Neural cell (in vitro differentiated cells): ENCODE measurements at regions not wholly inside any gene's neighbourhood (a gene's known extent, or its start where the extent isn't known, plus 50 kb on each side); places are given as distances from the start of the nearest gene placed in this dataset.

Source experiments
- H2AFZ ChIP-seq: fragments of 200-600, 300-800 bp; sonication (generic), shearing (Covaris generic); 2 replicates; pipeline ENCODE4 v1.6.0; 2014; ENCODE audit warnings: low read depth, mild to moderate bottlenecking, antibody characterized with exemption, low read length, moderate library complexity
- H3F3A ChIP-seq: fragments of 200-600 bp; shearing (Covaris generic); 2 replicates; pipeline ENCODE4 v1.6.1; 2016; ENCODE audit warnings: mild to moderate bottlenecking, moderate library complexity, mixed read lengths, antibody characterized with exemption, low read length; ENCODE audit not compliant: insufficient read depth, poor library complexity, severe bottlenecking
- H3K27ac ChIP-seq: fragments of 200-600, 300-800 bp; sonication (generic), shearing (Covaris generic); 2 replicates; pipeline ENCODE4 v1.5.1; 2014; ENCODE audit warnings: mild to moderate bottlenecking, low read length, moderate library complexity
- H3K27me3 ChIP-seq: fragments of 300-800, 200-600 bp; sonication (generic), shearing (Covaris generic); 2 replicates; pipeline ENCODE4 v1.6.0; 2014; ENCODE audit warnings: mild to moderate bottlenecking, low read depth, low read length, moderate library complexity; ENCODE audit not compliant: insufficient read depth
- H3K36me3 ChIP-seq: fragments of 300-800, 200-600 bp; sonication (generic), shearing (Covaris generic); 2 replicates; pipeline ENCODE4 v1.5.1; 2014; ENCODE audit warnings: mild to moderate bottlenecking, antibody characterized with exemption, low read length, moderate library complexity; ENCODE audit not compliant: insufficient read depth
- H3K4me2 ChIP-seq: fragments of 300-800, 200-600 bp; sonication (generic), shearing (Covaris generic); 2 replicates; pipeline ENCODE4 v1.6.0; 2014; ENCODE audit warnings: mild to moderate bottlenecking, low read length
- H3K4me3 ChIP-seq: fragments of 300-800, 200-600 bp; sonication (generic), shearing (Covaris generic); 2 replicates; pipeline ENCODE4 v1.5.1; 2014; ENCODE audit warnings: mild to moderate bottlenecking, low read length, moderate library complexity
- H3K79me2 ChIP-seq: fragments of 200-600 bp; shearing (Covaris generic); replicated peaks from 2 replicates; pipeline ENCODE4 v1.6.0; 2014; ENCODE audit warnings: mild to moderate bottlenecking, low read length, moderate library complexity; ENCODE audit not compliant: insufficient read depth
- H3K9ac ChIP-seq: fragments of 300-800, 200-600 bp; sonication (generic), shearing (Covaris generic); 2 replicates; pipeline ENCODE4 v1.6.1; 2016; ENCODE audit warnings: mild to moderate bottlenecking, low read length, mixed read lengths
- H3K9me2 ChIP-seq: fragments of 200-600 bp; shearing (Covaris generic); 2 replicates; pipeline ENCODE4 v1.6.1; 2016; ENCODE audit warnings: mild to moderate bottlenecking, low read length, mixed read lengths; ENCODE audit not compliant: insufficient read depth
- H3K9me3 ChIP-seq: fragments of 200-600, 300-800 bp; sonication (generic), shearing (Covaris generic); 2 replicates; pipeline ENCODE4 v1.6.1; 2016; ENCODE audit warnings: mild to moderate bottlenecking, mixed run types, low read length, moderate library complexity, mixed read lengths
- H4K20me1 ChIP-seq: fragments of 200-600 bp; shearing (Covaris generic); 2 replicates; pipeline ENCODE4 v1.6.1; 2016; ENCODE audit warnings: mild to moderate bottlenecking, mixed run types; ENCODE audit not compliant: insufficient read depth
- EP300 ChIP-seq: fragments of 450-650 bp; conservative IDR thresholded peaks from 2 replicates; pipeline ENCODE4 v1.6.1; 2014; ENCODE audit warnings: antibody characterized with exemption, mild to moderate bottlenecking, moderate library complexity; ENCODE audit not compliant: poor library complexity, severe bottlenecking
- EZH2 ChIP-seq: fragments of 200-600, 300-800 bp; shearing (Covaris generic), sonication (generic); IDR thresholded peaks from 2 replicates; pipeline ENCODE4 v1.6.1; 2014; ENCODE audit warnings: antibody characterized with exemption, low read length, borderline replicate concordance, mild to moderate bottlenecking; ENCODE audit not compliant: insufficient read depth, poor library complexity, severe bottlenecking
- MXI1 ChIP-seq: fragments of 450-650 bp; conservative IDR thresholded peaks from 2 replicates; pipeline ENCODE4 v1.6.1; 2014; ENCODE audit warnings: antibody characterized with exemption, mild to moderate bottlenecking; ENCODE audit not compliant: poor library complexity, severe bottlenecking
- POLR2AphosphoS5 ChIP-seq: IDR thresholded peaks from 2 replicates; pipeline ENCODE4 v1.6.1; 2012
- RAD21 ChIP-seq: fragments of 450-650 bp; conservative IDR thresholded peaks from 2 replicates; pipeline ENCODE4 v1.6.1; 2014; ENCODE audit warnings: antibody characterized with exemption, mild to moderate bottlenecking, moderate library complexity
- REST ChIP-seq: IDR thresholded peaks from 2 replicates; pipeline ENCODE4 v1.6.1; 2012; ENCODE audit warnings: borderline replicate concordance
- SMC3 ChIP-seq: fragments of 450-650 bp; conservative IDR thresholded peaks from 2 replicates; pipeline ENCODE4 v1.6.1; 2014; ENCODE audit warnings: antibody characterized with exemption, mild to moderate bottlenecking, moderate library complexity; ENCODE audit not compliant: poor library complexity
- TAF1 ChIP-seq: IDR thresholded peaks from 2 replicates; pipeline ENCODE4 v1.6.1; 2012; ENCODE audit warnings: low read depth
- TF ChIP-seq, protein P1 (sequence below): fragments of 450-650 bp; IDR thresholded peaks from 2 replicates; pipeline ENCODE4 v1.5.1; 2014; ENCODE audit warnings: antibody characterized with exemption, mild to moderate bottlenecking, moderate library complexity; ENCODE audit not compliant: poor library complexity, severe bottlenecking

- H3K4me2 ChIP-seq, result no peak overlapping the region
- no peaks in the 10 kb centered on the region for H3K79me2 ChIP-seq
- H3K9ac ChIP-seq, result no peak overlapping the region
- TF ChIP-seq TAF1, result no peak
- TF ChIP-seq EP300, result no peak
- no peak for TF ChIP-seq POLR2AphosphoS5
- TF ChIP-seq, protein P1, sequence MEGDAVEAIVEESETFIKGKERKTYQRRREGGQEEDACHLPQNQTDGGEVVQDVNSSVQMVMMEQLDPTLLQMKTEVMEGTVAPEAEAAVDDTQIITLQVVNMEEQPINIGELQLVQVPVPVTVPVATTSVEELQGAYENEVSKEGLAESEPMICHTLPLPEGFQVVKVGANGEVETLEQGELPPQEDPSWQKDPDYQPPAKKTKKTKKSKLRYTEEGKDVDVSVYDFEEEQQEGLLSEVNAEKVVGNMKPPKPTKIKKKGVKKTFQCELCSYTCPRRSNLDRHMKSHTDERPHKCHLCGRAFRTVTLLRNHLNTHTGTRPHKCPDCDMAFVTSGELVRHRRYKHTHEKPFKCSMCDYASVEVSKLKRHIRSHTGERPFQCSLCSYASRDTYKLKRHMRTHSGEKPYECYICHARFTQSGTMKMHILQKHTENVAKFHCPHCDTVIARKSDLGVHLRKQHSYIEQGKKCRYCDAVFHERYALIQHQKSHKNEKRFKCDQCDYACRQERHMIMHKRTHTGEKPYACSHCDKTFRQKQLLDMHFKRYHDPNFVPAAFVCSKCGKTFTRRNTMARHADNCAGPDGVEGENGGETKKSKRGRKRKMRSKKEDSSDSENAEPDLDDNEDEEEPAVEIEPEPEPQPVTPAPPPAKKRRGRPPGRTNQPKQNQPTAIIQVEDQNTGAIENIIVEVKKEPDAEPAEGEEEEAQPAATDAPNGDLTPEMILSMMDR, result no peak
- TF ChIP-seq MXI1, result no peak
- TF ChIP-seq EZH2, result no peak
- no peak for TF ChIP-seq RAD21
- TF ChIP-seq SMC3, result no peak
- TF ChIP-seq REST, result no peak
- no peaks in the 10 kb centered on the region for H3K9me3 ChIP-seq
- no peak overlapping the region for H3K27ac ChIP-seq
- no peaks in the 10 kb centered on the region for H3F3A ChIP-seq
- no peaks in the 10 kb centered on the region for H3K27me3 ChIP-seq
- H3K9me2 ChIP-seq, result no peaks in the 10 kb centered on the region
- no peak overlapping the region for H3K4me3 ChIP-seq
- H2AFZ ChIP-seq, result no peak overlapping the region
- H4K20me1 ChIP-seq, result no peaks in the 10 kb centered on the region
- no peaks in the 10 kb centered on the region for H3K36me3 ChIP-seq
Observed at GRCh38 chr11:109155291-109155690, 266.7 kb upstream of the C11orf87 start.

DNA sequence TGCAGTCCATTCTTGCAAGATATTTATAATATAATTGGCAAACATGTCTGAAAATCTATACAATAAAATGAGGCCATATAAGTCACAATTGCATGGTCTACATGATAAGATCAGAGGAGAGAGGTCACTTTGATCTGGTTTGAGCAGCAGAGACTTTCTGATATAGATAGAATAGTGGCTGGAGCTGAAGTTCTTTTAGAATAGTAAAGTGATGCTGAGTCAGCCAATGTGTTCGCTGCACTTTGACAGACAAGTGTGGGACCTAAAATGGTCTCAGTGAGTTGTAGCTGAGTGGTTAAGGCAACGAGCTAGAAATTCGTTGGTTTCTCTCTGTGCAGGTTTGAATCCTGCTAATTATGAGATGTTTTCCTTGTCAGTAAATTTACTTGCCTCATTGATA is 257.0 kb upstream of the C11orf87 start:
- no peaks in the 10 kb centered on the region for H3K36me3 ChIP-seq
- TF ChIP-seq, protein P1, result no peak
- TF ChIP-seq SMC3 (no peak), MXI1 (no peak), TAF1 (no peak), RAD21 (no peak), POLR2AphosphoS5 (no peak)
- H4K20me1 ChIP-seq, result no peaks in the 10 kb centered on the region

More for the DNA sequence above, 257.0 kb upstream of the C11orf87 start:
- Histone ChIP-seq H3K9me3 (no peaks in the 10 kb centered on the region), H3K4me3 (no peak overlapping the region), H3F3A (no peaks in the 10 kb centered on the region), H3K27me3 (no peaks in the 10 kb centered on the region), H3K4me2 (no peak overlapping the region), H3K9ac (no peak overlapping the region), H3K9me2 (no peaks in the 10 kb centered on the region), H3K27ac (no peak overlapping the region), H2AFZ (no peak overlapping the region), H3K79me2 (no peaks in the 10 kb centered on the region)
